GM13977 (cell line): ENCODE measurements at regions not wholly inside any gene's neighbourhood (a gene's known extent, or its start where the extent isn't known, plus 50 kb on each side); places are given as distances from the start of the nearest gene placed in this dataset.

ENCODE experiments used
- DNase-seq: peaks from one replicate; pipeline ENCODE4 v3.0.0; 2012; ENCODE audit warnings: low spot score
- CTCF ChIP-seq: IDR thresholded peaks from 2 replicates; pipeline ENCODE4 v1.5.1; 2012; ENCODE audit warnings: mild to moderate bottlenecking, control low read depth; ENCODE audit not compliant: insufficient read depth; ENCODE audit errors: extremely low read depth, missing control alignments
- in situ Hi-C: fragments of 300-500 bp; cut with MboI; formaldehyde crosslinking; loops from one replicate; pipeline ENCODE4 v1.12.0; 2022; ENCODE audit warnings: low sequenced_read_pairs, low pct_unique_long_range_greater_than_20kb, mixed read lengths, inconsistent platforms; ENCODE audit not compliant: unreplicated experiment

- in situ Hi-C loops, result loop anchor here (25.0 kb wide), 1 partner anchor 106 kb away; no protein-coding TSS in a partner anchor
- TF ChIP-seq CTCF, result no peak
- DNase-seq, result no peak
Measured at GRCh38 chr18:61756244-61756643, 136.6 kb downstream of the RNF152 start.

GRCh38 chr18:61755555-61755954, 137.3 kb downstream of the RNF152 start:
- in situ Hi-C loops, result loop anchor here (25.0 kb wide), 1 partner anchor 107 kb away; no protein-coding TSS in a partner anchor
- no peak for TF ChIP-seq CTCF
- no peak for DNase-seq

GRCh38 chr18:61754039-61754583, 138.7 kb downstream of the RNF152 start:
- no peak for TF ChIP-seq CTCF
- DNase-seq, result no peak
- in situ Hi-C loops, result loop anchor here (25.0 kb wide), 1 partner anchor 108 kb away; no protein-coding TSS in a partner anchor

GRCh38 chr18:61753373-61753772, 139.4 kb downstream of the RNF152 start:
- no peak for TF ChIP-seq CTCF
- no peak for DNase-seq
- in situ Hi-C loops, result loop anchor here (25.0 kb wide), 1 partner anchor 109 kb away; no protein-coding TSS in a partner anchor

GRCh38 chr18:61752973-61753372, 139.8 kb downstream of the RNF152 start:
- DNase-seq, result no peak
- TF ChIP-seq CTCF, result no peak
- in situ Hi-C loops, result loop anchor here (25.0 kb wide), 1 partner anchor 109 kb away; no protein-coding TSS in a partner anchor

- DNase-seq, result no peak
- in situ Hi-C loops, result loop anchor here (25.0 kb wide), 1 partner anchor 111 kb away; no protein-coding TSS in a partner anchor
- no peak for TF ChIP-seq CTCF
Measured at GRCh38 chr18:61750840-61751668, 141.8 kb downstream of the RNF152 start.
